H1 (cell line): ENCODE measurements at regions not wholly inside any gene's neighbourhood (a gene's known extent, or its start where the extent isn't known, plus 50 kb on each side); places are given as distances from the start of the nearest gene placed in this dataset.

ENCODE experiments used
- BCL11A ChIP-seq, 2 experiments: IDR thresholded peaks; one replicate each; pipeline ENCODE4 v1.6.1; 2011; ENCODE audit warnings: low read depth in 2 of 2, low read length in 2 of 2, mild to moderate bottlenecking in 2 of 2
- CHD1 ChIP-seq: IDR thresholded peaks from 2 replicates; pipeline ENCODE4 v1.6.1; 2012; ENCODE audit warnings: low read depth, low read length, improper control_type of control experiment
- CTBP2 ChIP-seq: IDR thresholded peaks from 2 replicates; pipeline ENCODE4 v1.7.0; 2011; ENCODE audit warnings: borderline replicate concordance, mild to moderate bottlenecking, moderate library complexity, mixed read lengths, low read length; ENCODE audit not compliant: insufficient read depth, insufficient read length
- FOSL1 ChIP-seq: IDR thresholded peaks from 2 replicates; pipeline ENCODE4 v1.6.1; 2011; ENCODE audit warnings: mild to moderate bottlenecking, low read depth, low read length, moderate library complexity; ENCODE audit not compliant: insufficient read depth
- HDAC6 ChIP-seq: IDR thresholded peaks from one replicate; pipeline ENCODE4 v1.7.1; 2012; ENCODE audit warnings: low read depth, mild to moderate bottlenecking, inconsistent platforms, low read length, moderate library complexity
- KDM5A ChIP-seq: fragments of 200-600 bp; IDR thresholded peaks from 2 replicates; pipeline ENCODE4 v1.7.1; 2012; ENCODE audit warnings: mild to moderate bottlenecking, low read length, inconsistent platforms, mixed read lengths
- MAFK ChIP-seq: IDR thresholded peaks from 2 replicates; pipeline ENCODE4 v1.6.1; 2012; ENCODE audit warnings: low read depth, mild to moderate bottlenecking, improper control_type of control experiment, low read length
- PHF8 ChIP-seq: fragments of 200-600 bp; sonication (generic); conservative IDR thresholded peaks from 2 replicates; pipeline ENCODE4 v1.7.1; 2012; ENCODE audit warnings: low read depth, mild to moderate bottlenecking, inconsistent platforms, low read length, moderate library complexity
- SIN3A ChIP-seq, 2 experiments: IDR thresholded peaks in 1 of 2; conservative IDR thresholded peaks in 1 of 2; 2 replicates each; pipeline ENCODE4 v1.6.1; 2011 to 2012; ENCODE audit warnings: low read length in 2 of 2, improper control_type of control experiment in 1 of 2, low read depth in 1 of 2, mild to moderate bottlenecking in 1 of 2
- SP2 ChIP-seq: IDR thresholded peaks from 2 replicates; pipeline ENCODE4 v1.6.1; 2012; ENCODE audit warnings: mild to moderate bottlenecking, low read length, inconsistent platforms
- TEAD4 ChIP-seq: IDR thresholded peaks from 2 replicates; pipeline ENCODE4 v1.6.1; 2012; ENCODE audit warnings: low read depth, low read length, inconsistent platforms, mixed read lengths
- TF ChIP-seq, protein P1 (sequence below): fragments of 300-600 bp; sonication (generic); IDR thresholded peaks from 2 replicates; pipeline ENCODE4 v1.7.1; 2012; ENCODE audit warnings: low read length, moderate library complexity, mild to moderate bottlenecking, inconsistent platforms; ENCODE audit not compliant: insufficient replicate concordance

DNA sequence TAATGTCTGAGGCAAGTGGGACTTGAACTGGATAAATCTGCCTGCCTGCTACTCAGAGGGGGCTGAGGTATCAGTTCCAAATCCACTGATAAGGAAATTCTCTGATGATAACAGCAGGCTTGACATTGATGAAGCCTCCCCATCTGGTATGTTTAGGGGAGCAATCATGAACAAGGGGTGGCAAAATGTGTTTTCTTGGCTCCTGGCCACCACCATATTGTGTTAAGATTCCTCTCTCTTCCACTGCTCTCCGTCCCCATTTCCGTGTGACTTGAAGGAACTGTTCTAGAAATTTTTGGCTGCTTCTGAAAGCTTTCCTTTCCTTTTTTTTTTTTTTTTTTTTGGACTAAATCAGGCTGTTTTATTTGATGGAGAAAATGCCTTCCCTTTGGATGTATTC lies 335.3 kb upstream of the NRSN1 start (continued):
- TF ChIP-seq, protein P1, sequence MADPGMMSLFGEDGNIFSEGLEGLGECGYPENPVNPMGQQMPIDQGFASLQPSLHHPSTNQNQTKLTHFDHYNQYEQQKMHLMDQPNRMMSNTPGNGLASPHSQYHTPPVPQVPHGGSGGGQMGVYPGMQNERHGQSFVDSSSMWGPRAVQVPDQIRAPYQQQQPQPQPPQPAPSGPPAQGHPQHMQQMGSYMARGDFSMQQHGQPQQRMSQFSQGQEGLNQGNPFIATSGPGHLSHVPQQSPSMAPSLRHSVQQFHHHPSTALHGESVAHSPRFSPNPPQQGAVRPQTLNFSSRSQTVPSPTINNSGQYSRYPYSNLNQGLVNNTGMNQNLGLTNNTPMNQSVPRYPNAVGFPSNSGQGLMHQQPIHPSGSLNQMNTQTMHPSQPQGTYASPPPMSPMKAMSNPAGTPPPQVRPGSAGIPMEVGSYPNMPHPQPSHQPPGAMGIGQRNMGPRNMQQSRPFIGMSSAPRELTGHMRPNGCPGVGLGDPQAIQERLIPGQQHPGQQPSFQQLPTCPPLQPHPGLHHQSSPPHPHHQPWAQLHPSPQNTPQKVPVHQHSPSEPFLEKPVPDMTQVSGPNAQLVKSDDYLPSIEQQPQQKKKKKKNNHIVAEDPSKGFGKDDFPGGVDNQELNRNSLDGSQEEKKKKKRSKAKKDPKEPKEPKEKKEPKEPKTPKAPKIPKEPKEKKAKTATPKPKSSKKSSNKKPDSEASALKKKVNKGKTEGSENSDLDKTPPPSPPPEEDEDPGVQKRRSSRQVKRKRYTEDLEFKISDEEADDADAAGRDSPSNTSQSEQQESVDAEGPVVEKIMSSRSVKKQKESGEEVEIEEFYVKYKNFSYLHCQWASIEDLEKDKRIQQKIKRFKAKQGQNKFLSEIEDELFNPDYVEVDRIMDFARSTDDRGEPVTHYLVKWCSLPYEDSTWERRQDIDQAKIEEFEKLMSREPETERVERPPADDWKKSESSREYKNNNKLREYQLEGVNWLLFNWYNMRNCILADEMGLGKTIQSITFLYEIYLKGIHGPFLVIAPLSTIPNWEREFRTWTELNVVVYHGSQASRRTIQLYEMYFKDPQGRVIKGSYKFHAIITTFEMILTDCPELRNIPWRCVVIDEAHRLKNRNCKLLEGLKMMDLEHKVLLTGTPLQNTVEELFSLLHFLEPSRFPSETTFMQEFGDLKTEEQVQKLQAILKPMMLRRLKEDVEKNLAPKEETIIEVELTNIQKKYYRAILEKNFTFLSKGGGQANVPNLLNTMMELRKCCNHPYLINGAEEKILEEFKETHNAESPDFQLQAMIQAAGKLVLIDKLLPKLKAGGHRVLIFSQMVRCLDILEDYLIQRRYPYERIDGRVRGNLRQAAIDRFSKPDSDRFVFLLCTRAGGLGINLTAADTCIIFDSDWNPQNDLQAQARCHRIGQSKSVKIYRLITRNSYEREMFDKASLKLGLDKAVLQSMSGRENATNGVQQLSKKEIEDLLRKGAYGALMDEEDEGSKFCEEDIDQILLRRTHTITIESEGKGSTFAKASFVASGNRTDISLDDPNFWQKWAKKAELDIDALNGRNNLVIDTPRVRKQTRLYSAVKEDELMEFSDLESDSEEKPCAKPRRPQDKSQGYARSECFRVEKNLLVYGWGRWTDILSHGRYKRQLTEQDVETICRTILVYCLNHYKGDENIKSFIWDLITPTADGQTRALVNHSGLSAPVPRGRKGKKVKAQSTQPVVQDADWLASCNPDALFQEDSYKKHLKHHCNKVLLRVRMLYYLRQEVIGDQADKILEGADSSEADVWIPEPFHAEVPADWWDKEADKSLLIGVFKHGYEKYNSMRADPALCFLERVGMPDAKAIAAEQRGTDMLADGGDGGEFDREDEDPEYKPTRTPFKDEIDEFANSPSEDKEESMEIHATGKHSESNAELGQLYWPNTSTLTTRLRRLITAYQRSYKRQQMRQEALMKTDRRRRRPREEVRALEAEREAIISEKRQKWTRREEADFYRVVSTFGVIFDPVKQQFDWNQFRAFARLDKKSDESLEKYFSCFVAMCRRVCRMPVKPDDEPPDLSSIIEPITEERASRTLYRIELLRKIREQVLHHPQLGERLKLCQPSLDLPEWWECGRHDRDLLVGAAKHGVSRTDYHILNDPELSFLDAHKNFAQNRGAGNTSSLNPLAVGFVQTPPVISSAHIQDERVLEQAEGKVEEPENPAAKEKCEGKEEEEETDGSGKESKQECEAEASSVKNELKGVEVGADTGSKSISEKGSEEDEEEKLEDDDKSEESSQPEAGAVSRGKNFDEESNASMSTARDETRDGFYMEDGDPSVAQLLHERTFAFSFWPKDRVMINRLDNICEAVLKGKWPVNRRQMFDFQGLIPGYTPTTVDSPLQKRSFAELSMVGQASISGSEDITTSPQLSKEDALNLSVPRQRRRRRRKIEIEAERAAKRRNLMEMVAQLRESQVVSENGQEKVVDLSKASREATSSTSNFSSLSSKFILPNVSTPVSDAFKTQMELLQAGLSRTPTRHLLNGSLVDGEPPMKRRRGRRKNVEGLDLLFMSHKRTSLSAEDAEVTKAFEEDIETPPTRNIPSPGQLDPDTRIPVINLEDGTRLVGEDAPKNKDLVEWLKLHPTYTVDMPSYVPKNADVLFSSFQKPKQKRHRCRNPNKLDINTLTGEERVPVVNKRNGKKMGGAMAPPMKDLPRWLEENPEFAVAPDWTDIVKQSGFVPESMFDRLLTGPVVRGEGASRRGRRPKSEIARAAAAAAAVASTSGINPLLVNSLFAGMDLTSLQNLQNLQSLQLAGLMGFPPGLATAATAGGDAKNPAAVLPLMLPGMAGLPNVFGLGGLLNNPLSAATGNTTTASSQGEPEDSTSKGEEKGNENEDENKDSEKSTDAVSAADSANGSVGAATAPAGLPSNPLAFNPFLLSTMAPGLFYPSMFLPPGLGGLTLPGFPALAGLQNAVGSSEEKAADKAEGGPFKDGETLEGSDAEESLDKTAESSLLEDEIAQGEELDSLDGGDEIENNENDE = no peak
- TF ChIP-seq CTBP2 (no peak), BCL11A (IDR thresholded peaks at IDR 0.05; ENCODE audit: low read depth in 2 of 2, low read length in 2 of 2) (no peak), PHF8 (no peak), TEAD4 (no peak), CHD1 (no peak), FOSL1 (no peak), SIN3A (conservative IDR thresholded peaks at IDR 0.05 in 1 of 2, IDR thresholded peaks at IDR 0.05 in 1 of 2; ENCODE audit: low read depth in 1 of 2, low read length in 2 of 2) (no peak), SP2 (no peak), HDAC6 (no peak), KDM5A (no peak), MAFK (no peak)
